GM23248 (cell line): ENCODE measurements at regions not wholly inside any gene's neighbourhood (a gene's known extent, or its start where the extent isn't known, plus 50 kb on each side); places are given as distances from the start of the nearest gene placed in this dataset.

ENCODE experiments used
- EZH2 ChIP-seq: fragments of 200-600 bp; sonication (generic); IDR thresholded peaks from 2 replicates; pipeline ENCODE4 v1.6.1; 2018; ENCODE audit warnings: antibody characterized with exemption, mild to moderate bottlenecking; ENCODE audit not compliant: insufficient read depth, poor library complexity, severe bottlenecking
- EZH2phosphoT487 ChIP-seq: fragments of 200-600 bp; sonication (generic); IDR thresholded peaks from 2 replicates; pipeline ENCODE4 v1.6.1; 2018; ENCODE audit warnings: antibody characterized with exemption, moderate library complexity, mild to moderate bottlenecking, low read depth; ENCODE audit not compliant: insufficient read depth

GRCh38 chr14:104235686-104236085 is 97.3 kb downstream of the KIF26A start:
- TF ChIP-seq EZH2 (no peak), EZH2phosphoT487 (no peak)
